A549 (cell line): ENCODE measurements at regions not wholly inside any gene's neighbourhood (a gene's known extent, or its start where the extent isn't known, plus 50 kb on each side); places are given as distances from the start of the nearest gene placed in this dataset.
A peak's percentile ranks its signal among the peaks of the same experiment; 100 is the strongest.

Experiments
- ATAC-seq, 2 experiments: fragments of 200-7000 bp in 1 of 2; fragments of >200 bp in 1 of 2; cut with Nextera tagmentation in 1 of 2; cut with Tn5 transposase in 1 of 2; 3 replicates each; pipeline versions ENCODE4 v1.8.0 to v1.9.1; 2018 to 2020; ENCODE audit warnings: mild to moderate bottlenecking in 1 of 2, moderate library complexity in 1 of 2
- CTCF ChIA-PET: fragments of 300-600 bp; sonication (Branson Sonifier 250); formaldehyde crosslinking; extraction: SDS; loops from one replicate; lab custom pipeline; 2021; ENCODE audit warnings: antibody characterized with exemption, inconsistent platforms; lab: Yijun Ruan, JAX
- POLR2A ChIA-PET: fragments of 350-600 bp; formaldehyde crosslinking; extraction: SDS; loops from one replicate; lab custom pipeline; 2021; ENCODE audit warnings: antibody characterized with exemption, inconsistent platforms; lab: Yijun Ruan, JAX
- DNase-seq, 2 experiments: peaks; one replicate each; pipeline versions ENCODE4 v3.0.0 to v3.0.0-alpha.2; 2011 to 2016; ENCODE audit warnings: low read depth in 1 of 2, low spot score in 1 of 2
- FAIRE-seq: peaks from 2 replicates; lab custom pipeline; 2011; peaks lifted over from hg19 to GRCh38; lab: Jason Lieb, UNC
- H3K27ac ChIP-seq, 2 experiments: fragments of >200 bp; sonication (Bioruptor Twin); formaldehyde crosslinking; 3 replicates each; pipeline ENCODE4 v1.5.1; 2016 to 2017
- H3K4me1 ChIP-seq: fragments of >200 bp; sonication (Bioruptor Twin); formaldehyde crosslinking; 3 replicates; pipeline ENCODE4 v1.6.1; 2016
- H3K4me2 ChIP-seq: fragments of >200 bp; sonication (Bioruptor Twin); formaldehyde crosslinking; 3 replicates; pipeline ENCODE4 v1.6.1; 2016
- H3K4me3 ChIP-seq: fragments of >200 bp; sonication (Bioruptor Twin); formaldehyde crosslinking; 3 replicates; pipeline ENCODE4 v1.5.1; 2016
- H3K9me3 ChIP-seq: fragments of >200 bp; sonication (Bioruptor Twin); formaldehyde crosslinking; 3 replicates; pipeline ENCODE4 v1.6.1; 2016
- ATOH8 ChIP-seq: fragments of 250-450 bp; sonication (Bioruptor Pico); IDR thresholded peaks from 2 replicates; pipeline ENCODE4 v1.5.0; 2020; ENCODE audit warnings: low read depth, mild to moderate bottlenecking, moderate library complexity
- BHLHE40 ChIP-seq: IDR thresholded peaks from 2 replicates; pipeline ENCODE4 v1.6.1; 2012; ENCODE audit warnings: low read depth, low read length, inconsistent platforms
- CBX2 ChIP-seq: fragments of 200-600 bp; sonication (generic); IDR thresholded peaks from 2 replicates; pipeline ENCODE4 v1.6.1; 2016; ENCODE audit warnings: low read depth, mild to moderate bottlenecking, borderline replicate concordance
- CHD2 ChIP-seq: fragments of 150-350 bp; IDR thresholded peaks from 2 replicates; pipeline ENCODE4 v1.6.1; 2014; ENCODE audit warnings: low read length; ENCODE audit not compliant: partially characterized antibody
- E2F6 ChIP-seq: IDR thresholded peaks from 2 replicates; pipeline ENCODE4 v1.6.1; 2012; ENCODE audit warnings: low read depth, borderline replicate concordance
- EHMT2 ChIP-seq: fragments of 200-600 bp; sonication (generic); IDR thresholded peaks from 2 replicates; pipeline ENCODE4 v1.6.1; 2016; ENCODE audit warnings: antibody characterized with exemption, low read depth, mild to moderate bottlenecking, moderate library complexity
- GATA3 ChIP-seq: IDR thresholded peaks from 2 replicates; pipeline ENCODE4 v1.6.1; 2012; ENCODE audit warnings: borderline replicate concordance
- HMGXB4 ChIP-seq: fragments of 250-450 bp; sonication (Bioruptor Pico); IDR thresholded peaks from 2 replicates; pipeline ENCODE4 v1.5.0; 2021; ENCODE audit warnings: mild to moderate bottlenecking, moderate library complexity, borderline replicate concordance
- JUN ChIP-seq, 2 experiments: fragments of >200 bp; sonication (Bioruptor Twin); formaldehyde crosslinking; IDR thresholded peaks; 2 replicates in 1 of 2; 3 replicates in 1 of 2; pipeline ENCODE4 v1.6.1; 2016 to 2017
- KDM1A ChIP-seq: fragments of 200-600 bp; sonication (generic); IDR thresholded peaks from 2 replicates; pipeline ENCODE4 v1.6.1; 2016; ENCODE audit warnings: low read depth, mild to moderate bottlenecking
- KDM5A ChIP-seq: fragments of 200-600 bp; sonication (generic); IDR thresholded peaks from 2 replicates; pipeline ENCODE4 v1.6.1; 2016; ENCODE audit warnings: antibody characterized with exemption, mild to moderate bottlenecking
- MAFK ChIP-seq: fragments of 450-650 bp; IDR thresholded peaks from 2 replicates; pipeline ENCODE4 v1.6.1; 2014; ENCODE audit not compliant: partially characterized antibody
- MAX ChIP-seq: IDR thresholded peaks from 2 replicates; pipeline ENCODE4 v1.6.1; 2012
- MAZ ChIP-seq: fragments of 150-350 bp; IDR thresholded peaks from 2 replicates; pipeline ENCODE4 v1.6.1; 2014; ENCODE audit warnings: antibody characterized with exemption, low read depth, low read length, borderline replicate concordance
- PBX3 ChIP-seq: IDR thresholded peaks from 2 replicates; pipeline ENCODE4 v1.6.1; 2012
- PHF8 ChIP-seq: fragments of 200-600 bp; sonication (generic); IDR thresholded peaks from 2 replicates; pipeline ENCODE4 v1.6.1; 2016; ENCODE audit warnings: low read depth, mild to moderate bottlenecking, antibody characterized with exemption, moderate library complexity, borderline replicate concordance
- RARB ChIP-seq: fragments of 250-450 bp; sonication (Bioruptor Pico); IDR thresholded peaks from 2 replicates; pipeline ENCODE4 v1.8.0; 2021; ENCODE audit warnings: mild to moderate bottlenecking, moderate library complexity
- REST ChIP-seq: fragments of 200-600 bp; sonication (generic); IDR thresholded peaks from 2 replicates; pipeline ENCODE4 v1.6.1; 2016; ENCODE audit warnings: antibody characterized with exemption, mild to moderate bottlenecking, moderate library complexity
- RFX5 ChIP-seq: fragments of 450-650 bp; IDR thresholded peaks from 2 replicates; pipeline ENCODE4 v1.7.1; 2014; ENCODE audit warnings: antibody characterized with exemption, mild to moderate bottlenecking, moderate library complexity
- RNF2 ChIP-seq: fragments of 200-600 bp; sonication (generic); IDR thresholded peaks from 2 replicates; pipeline ENCODE4 v1.6.1; 2016; ENCODE audit warnings: low read depth, mild to moderate bottlenecking, antibody characterized with exemption, moderate library complexity, borderline replicate concordance
- SMC3 ChIP-seq: fragments of >200 bp; sonication (Bioruptor Twin); formaldehyde crosslinking; IDR thresholded peaks from 3 replicates; pipeline ENCODE4 v1.6.1; 2018; ENCODE audit warnings: inconsistent platforms
- TFCP2L1 ChIP-seq: fragments of 250-450 bp; sonication (Bioruptor Pico); IDR thresholded peaks from 2 replicates; pipeline ENCODE4 v1.5.0; 2021; ENCODE audit warnings: mild to moderate bottlenecking
- ZNF302 ChIP-seq: fragments of 250-450 bp; sonication (Bioruptor Pico); IDR thresholded peaks from 2 replicates; pipeline ENCODE4 v1.9.0; 2021; ENCODE audit warnings: inconsistent platforms, mild to moderate bottlenecking, moderate library complexity
- ZSCAN20 ChIP-seq: fragments of 250-450 bp; sonication (Bioruptor Pico); IDR thresholded peaks from 2 replicates; pipeline ENCODE4 v1.8.0; 2022; ENCODE audit warnings: mild to moderate bottlenecking, moderate library complexity
- WGBS: methylation state at CpG from one replicate; pipeline ENCODE4 v1.1.6; 2017; ENCODE audit errors: missing lambda C conversion rate; 5-methylcytosine and 5-hydroxymethylcytosine counted together

GRCh38 chr12:42945927-42946326 lies 356.4 kb upstream of the PRICKLE1 start (continued):
- no peak for TF ChIP-seq PBX3
- no peak for TF ChIP-seq EHMT2

GRCh38 chr12:42944516-42944915 lies 355.0 kb upstream of the PRICKLE1 start:
- WGBS, result 4% methylated on average over 2 of the region's 2 CpGs
- no peak overlapping the region for H3K4me3 ChIP-seq
- ChIA-PET CTCF (interaction anchor here (0.7 kb wide), 1 partner anchor 12 kb away, joined by 4 read pairs; no protein-coding TSS in a partner anchor), POLR2A (no interaction called here)
- TF ChIP-seq CHD2 (no peak), RARB (CRISPR knock-in tag) (no peak), RFX5 (no peak), MAX (no peak), SMC3 (no peak), CBX2 (no peak), KDM1A (no peak), BHLHE40 (no peak), JUN (IDR thresholded peaks at IDR 0.05) (no peak), PHF8 (no peak), ATOH8 (CRISPR knock-in tag) (no peak), ZSCAN20 (CRISPR knock-in tag) (no peak), E2F6 (no peak), MAZ (no peak), KDM5A (no peak), ZNF302 (CRISPR knock-in tag) (no peak)
- no peak for ATAC-seq
- FAIRE-seq, result no peak
- no peak for DNase-seq
- no peak overlapping the region for H3K27ac ChIP-seq
- H3K4me1 ChIP-seq, result no peaks in the 10 kb centered on the region
- no peak overlapping the region for H3K4me2 ChIP-seq
- H3K9me3 ChIP-seq, result peaks cover 25% of the 10 kb centered on the region

GRCh38 chr12:42936991-42937390 lies 347.4 kb upstream of the PRICKLE1 start:
- H3K4me1 ChIP-seq, result peaks cover 8% of the 10 kb centered on the region; the same call in 1 of the 3 replicates
- H3K27ac ChIP-seq, result 0 out of 6 replicates have a peak overlapping the region, but pooled peaks of 1 of the 2 experiments have one; percentile 19
- WGBS, result 30% methylated on average over 3 of the region's 3 CpGs
- DNase-seq (no peak), FAIRE-seq (no peak), ATAC-seq (no peak)
- ChIA-PET POLR2A (no interaction called here), CTCF (interaction anchor here (1.7 kb wide), 1 partner anchor 9 kb away, joined by 3 read pairs; no protein-coding TSS in a partner anchor)
- peaks cover 14% of the 10 kb centered on the region; the same call in 1 of the 3 replicates for H3K9me3 ChIP-seq
- H3K4me2 ChIP-seq, result no peak overlapping the region
- H3K4me3 ChIP-seq, result no peak overlapping the region
- TF ChIP-seq SMC3 (no peak), MAX (no peak), HMGXB4 (CRISPR knock-in tag) (no peak), ZSCAN20 (CRISPR knock-in tag) (no peak), PBX3 (no peak), MAFK (no peak), REST (no peak), ATOH8 (CRISPR knock-in tag) (no peak), TFCP2L1 (no peak), CBX2 (no peak), RNF2 (no peak), GATA3 (no peak)
